Stimulated activated CD8-positive, alpha-beta memory T cell treated with anti-CD3 and anti-CD28 coated beads, Interleukin-15, amount 100 ng/mL, for 4 hours (primary cell): ENCODE measurements at regions not wholly inside any gene's neighbourhood (a gene's known extent, or its start where the extent isn't known, plus 50 kb on each side); places are given as distances from the start of the nearest gene placed in this dataset.

Experiments used
- DNase-seq, 2 donors: peaks; one replicate each; pipeline ENCODE4 v3.0.0-alpha.2; 2020; ENCODE audit warnings: low read depth in 2 of 2

DNA sequence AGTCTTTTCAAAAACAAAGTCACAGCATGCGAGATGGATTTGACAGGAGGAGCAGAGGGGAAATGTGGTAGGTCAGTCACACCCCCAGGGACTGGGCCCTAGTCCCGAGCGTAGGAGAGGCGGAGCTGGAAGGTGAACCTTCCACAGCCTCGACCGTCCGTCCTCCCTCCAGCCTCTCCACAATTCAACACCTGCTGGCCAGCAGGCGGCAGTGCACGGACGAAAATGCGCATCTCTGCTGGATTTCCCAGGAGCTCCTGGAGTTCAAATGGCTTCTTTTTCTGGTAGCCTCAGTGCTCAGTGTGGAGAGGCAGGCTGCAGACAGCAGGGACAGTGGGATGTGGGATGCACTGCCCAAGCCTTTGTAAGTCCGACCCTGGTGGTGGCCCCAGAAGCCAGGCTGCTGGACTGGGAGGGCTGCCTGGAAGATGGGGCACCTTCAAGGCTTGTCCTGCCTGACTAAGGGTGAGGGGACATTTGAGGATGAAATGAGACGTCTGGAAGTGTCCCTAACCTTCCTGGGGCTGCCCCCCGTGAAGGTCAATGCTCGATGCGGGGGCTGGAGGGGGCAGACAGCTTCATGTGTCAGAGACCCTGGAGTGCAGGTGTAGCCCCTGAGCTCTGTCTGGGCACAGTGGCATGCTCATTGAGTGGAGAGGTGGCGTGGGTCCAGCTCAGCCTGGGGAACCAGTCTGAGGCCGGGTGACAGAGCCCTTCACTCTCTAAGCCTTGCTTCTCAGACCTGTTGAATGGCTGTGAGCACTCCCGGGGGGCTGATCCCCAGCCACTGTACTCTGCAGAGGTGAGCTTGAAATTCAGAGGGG, 189.5 kb downstream of the TFCP2L1 start:
- no peak for DNase-seq

DNA sequence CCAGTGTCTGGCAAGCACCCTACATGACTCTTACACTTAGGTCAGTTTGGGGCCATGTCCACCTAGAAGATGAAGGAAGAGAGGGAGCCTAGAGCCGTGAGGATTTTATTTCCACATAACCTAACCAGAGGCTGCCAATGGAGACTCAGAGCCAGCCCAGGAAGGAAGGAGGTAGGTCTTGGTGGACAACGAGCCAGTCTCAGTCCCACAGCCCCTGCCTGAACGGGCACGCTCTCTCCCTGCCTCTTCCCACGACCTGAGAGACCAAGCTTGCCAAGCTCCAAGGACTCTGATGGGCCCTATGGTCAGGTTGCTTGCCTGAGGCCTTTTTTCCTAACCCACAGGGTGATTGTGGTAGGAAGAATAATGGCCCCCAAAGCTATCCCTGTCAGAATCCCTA, 188.4 kb downstream of the TFCP2L1 start:
- no peak for DNase-seq

DNA sequence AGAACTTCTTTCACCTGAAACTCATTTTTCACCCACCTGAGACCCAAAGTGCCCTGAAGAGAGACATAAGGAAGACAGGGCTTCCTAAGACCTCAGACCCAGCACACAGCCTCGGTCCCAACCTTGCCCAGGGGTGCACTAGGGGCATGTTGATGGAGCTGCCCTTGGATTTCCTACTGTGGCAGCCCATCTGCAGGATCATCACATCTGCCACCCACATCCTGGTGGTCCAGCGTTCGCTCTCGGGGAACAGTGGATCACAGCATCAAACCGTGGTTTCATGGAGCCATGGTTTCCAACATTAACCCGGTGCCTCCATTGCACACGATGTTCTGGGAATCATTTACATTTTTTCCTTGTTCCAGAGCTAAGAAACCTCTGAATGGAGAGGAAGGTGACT, 186.4 kb downstream of the TFCP2L1 start:
- DNase-seq, result no peak

DNA sequence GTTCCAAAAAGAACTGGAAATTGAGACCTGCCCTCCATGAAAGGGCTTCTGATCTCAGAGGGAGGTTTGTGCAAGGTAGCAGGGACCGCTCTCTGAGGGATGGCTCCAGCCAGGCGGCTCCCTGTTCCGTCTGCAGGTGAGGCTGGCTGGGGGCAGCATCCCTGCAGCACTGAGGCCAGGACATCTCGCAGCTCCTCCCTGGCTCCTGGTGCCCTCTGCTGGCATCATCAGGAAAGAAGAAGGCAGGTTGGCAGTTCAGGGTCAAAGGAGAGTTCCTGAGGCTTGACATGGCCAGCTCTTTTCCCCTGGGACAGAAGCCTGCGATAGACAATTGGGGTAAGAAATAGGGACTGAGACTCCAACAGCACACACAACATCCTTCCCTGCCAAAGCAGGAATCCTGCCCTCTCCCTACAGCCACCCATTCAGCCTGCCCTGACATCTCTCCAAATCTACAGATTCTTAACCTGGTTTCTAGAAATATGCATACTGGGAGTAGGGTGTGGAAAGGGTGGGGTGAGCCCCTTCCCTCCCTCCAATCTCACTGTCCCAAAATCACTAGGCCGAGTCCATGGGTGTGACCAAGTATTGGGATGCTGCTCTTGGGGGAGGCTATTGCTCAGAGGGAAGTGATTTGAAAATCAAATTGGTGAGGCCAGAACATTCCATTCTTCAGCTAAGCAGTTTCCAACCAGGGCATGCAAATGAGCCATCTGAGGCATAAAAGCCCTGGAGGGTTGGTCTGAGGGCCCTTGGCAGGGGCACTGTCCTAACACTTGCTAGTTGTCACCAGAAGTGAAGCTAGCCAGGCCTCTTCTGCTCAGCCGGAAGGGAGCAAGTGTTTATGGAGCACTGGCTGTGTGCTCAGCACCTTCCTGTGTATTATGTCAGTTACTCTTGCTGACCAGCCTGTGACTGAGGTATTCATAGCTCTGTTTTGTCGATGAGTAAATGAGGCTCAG, 185.4 kb downstream of the TFCP2L1 start:
- no peak for DNase-seq

DNA sequence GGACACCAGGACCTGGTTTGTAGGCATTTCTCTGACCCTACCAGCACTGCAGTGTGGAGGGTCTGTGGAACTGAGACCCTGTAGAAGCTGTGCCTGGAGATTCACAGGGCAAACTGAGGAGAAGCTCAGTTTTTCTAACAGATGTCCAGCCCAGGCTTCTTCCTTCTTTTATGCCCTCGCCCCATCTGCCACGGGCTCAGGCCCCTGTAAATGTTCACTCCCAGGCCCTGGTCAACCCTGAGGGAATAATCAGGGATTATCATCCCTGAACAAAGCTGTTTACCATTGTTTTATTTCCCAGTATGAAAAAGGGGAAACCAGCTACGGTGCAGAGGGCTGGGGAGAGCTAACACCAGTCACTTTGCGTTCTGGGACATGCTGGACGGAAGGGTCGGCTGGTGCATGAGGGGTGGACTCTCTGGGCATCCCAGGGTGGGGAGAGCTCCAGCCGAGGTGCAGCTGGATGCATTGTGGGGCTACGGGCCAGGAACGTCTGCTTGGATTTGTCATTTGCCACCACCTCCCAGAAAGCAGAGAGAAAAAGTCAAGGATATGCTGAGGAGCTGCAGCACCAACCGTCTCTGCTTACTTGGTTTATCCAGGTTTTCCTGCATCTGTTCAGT, 183.8 kb downstream of the TFCP2L1 start:
- DNase-seq, result no peak

DNA sequence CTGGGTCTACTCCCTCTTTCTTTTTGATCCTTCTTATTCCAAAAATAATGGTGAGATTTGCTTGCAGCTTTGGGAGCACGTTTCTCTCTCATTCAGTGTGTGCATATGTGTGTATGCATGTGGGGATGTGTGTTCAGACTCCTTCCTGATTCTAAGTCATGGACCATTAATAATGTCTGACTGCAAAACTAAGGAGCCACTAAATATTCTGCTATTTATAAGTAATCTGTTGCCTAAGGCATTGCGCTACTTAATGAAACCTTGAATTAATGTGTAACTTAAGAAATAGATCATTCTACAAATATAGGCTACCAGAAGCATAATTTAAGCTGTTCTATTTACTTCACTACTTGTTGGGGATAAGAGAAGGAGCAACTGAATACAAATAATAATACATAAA, 182.1 kb downstream of the TFCP2L1 start:
- DNase-seq, result no peak

DNA sequence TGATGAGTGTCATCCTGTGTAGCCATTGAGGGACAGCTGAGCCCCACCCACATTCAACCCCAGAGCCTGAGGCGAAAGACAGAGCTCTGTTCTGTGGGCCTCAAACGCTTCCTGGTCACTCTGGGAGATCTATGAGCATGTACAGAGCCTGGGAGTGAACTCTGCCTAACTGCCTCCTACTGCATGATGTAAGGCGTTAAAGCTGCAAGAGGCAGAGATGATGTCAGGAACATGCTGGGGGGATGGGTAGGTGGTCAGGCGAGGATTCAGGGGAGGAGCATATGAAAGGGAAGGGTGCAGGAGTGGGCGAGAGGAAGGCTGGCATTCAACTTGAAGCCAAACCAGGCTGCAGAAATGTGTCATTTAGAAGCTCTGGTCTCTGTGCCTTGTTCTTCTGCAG, 181.0 kb downstream of the TFCP2L1 start:
- DNase-seq, result no peak

DNA sequence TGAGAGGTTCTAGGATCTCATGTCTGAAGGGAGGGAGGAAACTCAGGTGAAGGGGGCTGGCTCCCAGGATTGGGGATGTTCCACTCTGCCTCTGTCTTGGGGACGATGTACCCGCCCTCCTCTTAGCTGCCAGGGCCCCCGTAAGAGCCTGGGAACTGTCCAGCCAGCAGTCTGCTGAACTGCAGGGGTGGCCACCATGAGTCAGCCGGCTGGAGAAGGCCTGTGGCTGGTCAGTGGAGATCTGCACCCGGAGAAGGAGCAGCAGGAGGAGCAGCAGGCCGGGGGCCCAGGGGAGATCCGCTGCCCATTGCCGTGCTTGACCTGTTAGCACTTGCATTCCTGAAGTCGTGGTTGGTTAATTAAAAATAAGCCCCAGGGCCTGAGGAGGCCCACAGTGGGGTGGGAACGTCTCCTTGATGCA, 180.3 kb downstream of the TFCP2L1 start:
- DNase-seq, result no peak

DNA sequence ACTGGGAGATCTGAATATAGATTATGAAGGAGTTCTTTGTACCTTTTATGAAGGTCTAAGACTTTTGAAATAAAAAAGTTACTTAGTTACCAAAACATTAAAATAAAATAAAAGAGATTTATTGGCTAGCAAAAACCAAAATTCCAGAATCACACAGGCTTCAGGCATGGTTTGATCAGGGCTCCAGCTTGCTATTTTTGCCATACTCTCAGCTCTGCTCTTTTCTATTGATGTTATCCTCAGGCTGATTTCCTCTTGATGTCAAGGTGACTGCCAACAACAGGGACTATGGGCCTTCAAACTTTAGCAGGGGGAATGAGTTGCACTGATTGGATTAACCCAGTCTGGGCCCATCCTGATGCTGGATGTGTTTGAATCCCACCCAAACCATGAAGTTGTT, 174.1 kb downstream of the TFCP2L1 start:
- DNase-seq, result no peak

DNA sequence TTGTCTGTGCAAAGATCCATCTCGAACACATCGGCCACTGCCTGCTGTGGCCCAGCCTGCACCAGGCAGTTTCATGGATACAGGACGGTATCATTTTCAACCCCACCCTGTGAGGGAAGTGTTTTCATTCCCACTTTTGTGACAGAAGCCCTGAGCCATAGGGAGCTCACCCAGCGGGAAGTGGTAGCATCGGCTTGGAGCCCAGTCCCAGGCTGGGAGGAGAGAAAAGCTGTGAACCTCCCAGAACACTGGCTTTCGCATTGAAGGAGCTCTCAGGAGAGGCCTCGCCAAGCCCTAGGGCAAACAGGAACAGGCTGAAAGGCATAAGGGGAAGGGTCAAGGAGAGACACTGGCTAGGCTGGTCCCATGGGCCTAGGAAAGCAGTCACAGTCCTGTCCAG, 166.1 kb downstream of the TFCP2L1 start:
- DNase-seq, result no peak

DNA sequence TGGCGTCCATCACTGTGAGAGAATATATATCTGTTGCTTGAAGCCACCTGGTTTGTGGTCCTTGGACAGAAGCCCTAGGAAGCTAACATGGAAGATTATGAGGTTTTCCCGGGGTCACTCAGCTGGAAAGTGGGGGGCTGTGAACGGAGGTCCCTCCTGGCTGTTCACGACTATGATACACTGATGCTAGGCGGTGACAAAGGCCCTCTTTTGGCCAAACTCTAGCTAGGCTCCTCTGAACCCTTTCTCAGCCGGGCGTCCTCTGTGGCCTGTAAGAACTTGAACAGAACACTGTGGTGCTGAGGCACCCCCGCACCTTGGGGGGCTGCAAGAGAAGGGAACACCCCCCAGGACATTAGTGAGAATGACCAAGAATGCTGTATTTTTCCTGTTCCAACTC, 164.6 kb downstream of the TFCP2L1 start:
- DNase-seq, result no peak

DNA sequence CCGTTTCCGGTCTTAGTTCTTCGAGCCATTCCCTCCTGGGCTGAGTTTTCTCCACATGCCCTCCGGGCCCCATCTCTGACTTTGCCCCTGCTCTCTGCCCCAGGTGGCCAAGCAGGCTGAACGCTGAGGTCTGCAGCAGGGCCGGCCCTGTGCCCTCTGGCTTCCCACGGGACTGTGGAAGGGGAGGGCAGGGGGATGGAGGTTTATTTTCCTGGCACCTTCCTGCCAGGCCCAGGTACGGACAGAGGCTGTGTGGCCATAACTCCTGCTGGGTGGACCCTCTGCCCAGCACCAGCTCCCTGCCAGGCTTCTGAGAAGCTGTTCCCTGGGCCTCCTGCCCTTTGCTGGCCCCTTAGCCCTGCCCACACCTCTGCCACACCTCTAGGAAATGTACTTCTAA, 164.0 kb downstream of the TFCP2L1 start:
- no peak for DNase-seq

DNA sequence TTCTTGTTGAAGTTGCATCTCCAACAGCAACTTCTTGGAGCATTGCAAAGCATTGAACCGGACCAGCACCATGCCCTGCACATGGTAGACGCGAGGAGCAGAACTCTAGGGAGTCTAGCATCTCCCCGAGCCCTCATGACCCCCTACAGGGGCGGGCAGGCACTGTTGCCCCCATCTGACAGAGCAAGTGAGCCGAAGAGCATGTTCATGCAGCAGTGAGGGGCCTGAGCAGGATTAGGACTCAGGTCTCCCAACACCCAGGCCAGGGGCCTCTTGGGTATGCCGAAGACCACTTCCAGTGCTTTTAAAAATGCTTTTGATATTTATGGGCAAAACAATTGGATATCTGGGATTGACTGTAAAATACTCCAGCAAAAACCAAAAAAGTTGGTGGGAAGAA, 163.3 kb downstream of the TFCP2L1 start:
- no peak for DNase-seq

DNA sequence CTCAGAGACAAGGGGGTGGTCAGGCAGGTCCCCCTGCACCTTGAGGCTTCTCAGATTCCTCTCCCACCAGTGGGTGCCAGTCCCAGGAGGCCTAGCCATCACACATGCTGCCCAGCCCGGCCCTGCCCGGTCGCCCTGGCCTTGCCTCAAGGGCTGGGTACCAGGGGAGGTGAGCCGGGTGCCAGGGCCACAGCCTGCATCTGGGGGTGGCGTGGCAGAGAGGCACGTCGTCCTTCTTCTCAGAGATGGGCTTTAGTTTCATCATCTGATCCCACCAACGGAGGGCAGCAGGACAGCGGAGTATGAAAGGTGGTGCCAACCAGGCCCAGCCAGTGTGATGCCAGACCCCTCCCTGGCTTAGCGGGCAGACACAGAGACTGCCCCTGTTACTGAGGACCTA, 161.7 kb downstream of the TFCP2L1 start:
- no peak for DNase-seq

DNA sequence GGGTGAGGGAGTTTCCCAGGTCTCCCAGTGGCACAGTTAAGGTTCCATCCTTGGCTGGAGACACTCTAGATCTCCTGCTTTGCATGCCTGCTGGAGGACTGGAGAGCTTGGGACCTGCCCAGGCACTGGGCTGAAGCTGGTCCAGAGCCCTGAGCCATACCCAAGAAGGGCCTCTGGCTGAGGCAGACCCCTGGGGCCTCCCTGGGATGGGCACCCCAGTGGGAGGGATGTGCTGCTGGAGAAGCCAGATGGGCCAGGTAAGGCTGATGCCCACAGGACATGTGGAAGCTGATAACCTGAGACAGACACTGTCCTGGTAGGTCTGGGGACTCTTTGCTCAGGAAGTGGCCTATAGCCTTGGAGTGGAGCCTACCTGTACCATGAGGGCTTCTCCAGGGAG, 160.7 kb downstream of the TFCP2L1 start:
- no peak for DNase-seq

DNA sequence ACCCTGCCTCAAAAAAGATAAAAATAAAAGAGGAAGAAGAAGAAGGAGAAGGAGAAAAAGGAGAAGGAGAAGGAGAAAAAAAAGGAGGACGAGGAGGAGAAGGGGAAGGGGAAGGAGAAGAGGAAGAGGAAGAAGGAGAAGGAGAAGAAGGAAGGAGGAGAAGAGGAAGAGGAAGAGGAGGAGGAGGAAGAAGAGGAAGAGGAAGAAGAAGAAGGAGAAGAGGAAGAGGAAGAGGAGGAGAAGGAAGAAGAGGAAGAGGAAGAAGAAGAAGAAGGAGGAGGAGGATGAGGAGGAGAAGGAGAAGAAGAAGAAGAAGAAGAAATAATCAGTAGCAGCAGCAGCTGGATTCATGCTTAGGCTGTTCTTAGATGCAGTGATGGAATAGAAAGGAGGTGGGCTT, 159.7 kb downstream of the TFCP2L1 start:
- DNase-seq, result no peak

DNA sequence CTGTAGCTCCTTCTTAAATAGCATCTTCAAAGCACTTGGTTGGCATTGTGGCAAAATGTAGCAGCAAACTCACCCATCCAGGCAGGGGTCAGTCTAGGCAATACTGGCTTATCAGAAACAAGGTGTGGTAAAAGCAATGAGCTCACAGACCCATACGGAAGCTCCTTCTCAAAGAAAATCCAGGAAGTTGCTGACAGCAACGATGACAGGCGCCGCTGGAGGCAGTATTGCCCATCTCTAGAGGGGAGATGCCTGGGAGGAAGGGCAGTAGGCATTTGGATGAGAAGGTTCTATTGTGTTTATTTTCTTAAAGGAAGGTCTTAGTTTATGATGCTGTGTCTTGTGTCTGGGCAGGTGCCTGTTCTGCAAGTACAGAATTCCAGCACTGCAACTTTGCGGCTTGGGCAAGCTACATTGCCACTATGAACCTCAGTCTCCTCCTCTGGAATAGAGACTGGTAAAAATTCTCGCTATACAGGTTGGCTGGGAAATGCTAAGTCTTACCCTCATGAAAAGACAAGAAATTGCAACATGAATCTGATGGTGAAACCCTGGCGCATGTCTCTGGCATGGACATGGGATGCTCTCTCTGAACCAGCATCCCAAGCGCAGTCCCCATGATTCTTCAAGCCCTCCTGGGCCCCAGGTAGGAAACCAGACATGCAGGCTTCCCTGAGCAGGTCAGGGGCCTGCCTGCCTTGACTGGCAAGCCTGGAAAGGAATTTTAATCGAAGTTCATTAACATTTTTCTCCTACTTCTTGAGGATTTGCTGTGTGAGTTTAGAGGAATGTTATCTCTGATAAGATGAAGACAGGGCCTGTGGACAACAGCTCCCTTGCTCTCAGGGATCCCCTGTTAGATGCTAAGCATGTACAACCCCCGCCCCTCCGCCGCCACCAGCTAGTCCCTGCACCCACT, 156.0 kb downstream of the TFCP2L1 start:
- no peak for DNase-seq

DNA sequence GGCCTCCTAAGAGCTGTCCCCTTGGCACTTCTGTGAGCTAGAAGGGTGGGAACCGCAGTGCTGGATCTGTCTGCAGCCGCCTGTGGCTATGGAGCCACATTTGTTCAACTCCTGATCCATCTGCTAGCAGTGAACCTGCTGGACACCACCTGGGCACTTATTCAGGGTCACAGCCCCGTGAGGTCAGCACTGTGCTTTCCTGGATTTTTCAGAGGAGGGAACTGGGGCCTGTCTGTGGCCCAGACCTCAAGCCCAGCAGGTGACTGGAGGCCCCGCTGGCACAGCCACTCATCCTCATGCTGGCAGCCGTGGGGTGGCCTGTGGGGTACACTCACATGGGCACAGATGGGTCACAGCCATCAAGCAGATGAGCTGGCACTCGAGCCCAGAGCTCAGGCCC, 155.3 kb downstream of the TFCP2L1 start:
- DNase-seq, result no peak

DNA sequence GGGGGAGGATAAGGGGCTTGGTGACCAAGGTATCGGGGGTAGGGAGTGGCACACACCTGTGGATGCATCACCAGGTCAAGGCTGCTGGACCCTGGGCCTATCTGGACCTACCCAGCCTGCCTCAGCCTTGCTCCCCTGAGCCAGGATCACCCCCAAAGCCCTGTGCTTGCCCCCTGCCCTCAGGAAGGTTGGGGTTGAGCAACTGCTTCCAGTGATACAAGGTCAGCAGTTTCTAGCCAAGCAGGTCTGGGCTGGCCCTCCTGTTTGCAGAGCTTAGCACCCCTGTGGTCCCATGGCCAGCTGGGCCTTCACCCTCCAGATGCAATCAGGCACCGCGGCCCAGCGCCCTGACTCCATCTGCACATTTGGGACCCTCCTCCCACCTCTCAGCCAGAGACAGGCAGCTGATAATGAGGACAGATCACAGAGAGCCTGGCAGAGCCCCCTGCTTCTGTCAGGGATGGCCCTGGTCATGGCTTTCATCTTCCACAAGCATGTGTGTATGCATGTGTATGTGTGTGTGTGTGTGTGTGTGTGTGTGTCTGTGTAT, 154.6 kb downstream of the TFCP2L1 start:
- DNase-seq, result no peak

DNA sequence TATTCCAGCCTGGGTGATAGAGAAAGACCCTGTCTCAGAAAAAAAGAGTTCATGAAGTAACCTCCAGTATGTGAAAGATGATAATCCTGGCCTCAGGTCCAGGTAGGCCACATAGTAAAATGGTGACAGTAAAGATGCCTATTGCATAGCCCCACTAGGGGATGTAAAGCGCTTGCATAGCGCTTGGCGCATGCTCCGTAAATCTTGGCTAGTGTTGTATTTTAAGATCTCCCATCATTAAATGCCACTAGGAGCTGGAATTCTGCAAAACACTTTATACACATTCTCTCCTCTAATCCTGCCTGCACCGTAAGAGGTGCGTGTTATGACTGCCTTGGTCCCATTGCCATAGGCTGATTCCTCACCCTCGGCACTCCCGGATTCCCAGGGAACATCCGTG, 153.6 kb downstream of the TFCP2L1 start:
- DNase-seq, result no peak
